Astrocyte of the spinal cord (primary cell): ENCODE measurements at regions not wholly inside any gene's neighbourhood (a gene's known extent, or its start where the extent isn't known, plus 50 kb on each side); places are given as distances from the start of the nearest gene placed in this dataset.
A peak's percentile ranks its signal among the peaks of the same experiment; 100 is the strongest.
"Not testable (repeated sequence)": the region's sequence is repeated elsewhere in the genome, so short reads cannot be mapped to it uniquely, and the experiment has no call there.

Source experiments
- DNase-seq: peaks from one replicate; pipeline ENCODE4 v3.0.0; 2011; ENCODE audit warnings: low read depth, low spot score
- H3K4me3 ChIP-seq: 2 replicates; pipeline ENCODE4 v1.5.1; 2011; ENCODE audit warnings: low read depth, mild to moderate bottlenecking, low read length, moderate library complexity
- in situ Hi-C: cut with HindIII; loops from 2 replicates; pipeline ENCODE4 v1.10.0; 2017; ENCODE audit warnings: low sequenced_read_pairs
- TF ChIP-seq, protein P1 (sequence below): IDR thresholded peaks from 2 replicates; pipeline ENCODE4 v1.5.1; 2012; ENCODE audit warnings: low read depth, mild to moderate bottlenecking, low read length, inconsistent platforms

DNA sequence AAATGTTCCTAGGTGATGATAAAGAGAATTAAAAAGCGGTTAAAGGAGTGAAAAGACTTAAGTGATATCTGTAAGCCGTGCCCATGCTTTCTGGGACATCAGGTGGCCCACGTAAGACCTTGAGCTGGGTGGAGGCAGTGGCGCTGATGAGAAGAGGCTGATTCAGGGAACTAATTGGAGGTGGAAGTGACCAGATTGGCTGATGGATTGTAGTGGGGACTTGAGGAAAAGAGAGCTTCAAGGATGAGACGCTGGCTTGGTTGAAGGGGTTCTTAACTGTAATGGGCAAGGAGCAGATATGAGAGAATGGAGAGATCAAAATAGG is 69.1 kb upstream of the EP300 start:
- no peak overlapping the region for H3K4me3 ChIP-seq
- in situ Hi-C loops, result no loop called here
- no peak for DNase-seq
- TF ChIP-seq, protein P1, sequence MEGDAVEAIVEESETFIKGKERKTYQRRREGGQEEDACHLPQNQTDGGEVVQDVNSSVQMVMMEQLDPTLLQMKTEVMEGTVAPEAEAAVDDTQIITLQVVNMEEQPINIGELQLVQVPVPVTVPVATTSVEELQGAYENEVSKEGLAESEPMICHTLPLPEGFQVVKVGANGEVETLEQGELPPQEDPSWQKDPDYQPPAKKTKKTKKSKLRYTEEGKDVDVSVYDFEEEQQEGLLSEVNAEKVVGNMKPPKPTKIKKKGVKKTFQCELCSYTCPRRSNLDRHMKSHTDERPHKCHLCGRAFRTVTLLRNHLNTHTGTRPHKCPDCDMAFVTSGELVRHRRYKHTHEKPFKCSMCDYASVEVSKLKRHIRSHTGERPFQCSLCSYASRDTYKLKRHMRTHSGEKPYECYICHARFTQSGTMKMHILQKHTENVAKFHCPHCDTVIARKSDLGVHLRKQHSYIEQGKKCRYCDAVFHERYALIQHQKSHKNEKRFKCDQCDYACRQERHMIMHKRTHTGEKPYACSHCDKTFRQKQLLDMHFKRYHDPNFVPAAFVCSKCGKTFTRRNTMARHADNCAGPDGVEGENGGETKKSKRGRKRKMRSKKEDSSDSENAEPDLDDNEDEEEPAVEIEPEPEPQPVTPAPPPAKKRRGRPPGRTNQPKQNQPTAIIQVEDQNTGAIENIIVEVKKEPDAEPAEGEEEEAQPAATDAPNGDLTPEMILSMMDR, result no peak

GRCh38 chr22:41028841-41029240 is 63.6 kb upstream of the EP300 start:
- TF ChIP-seq, protein P1, result no peak
- peak; percentile 89 for DNase-seq
- no peak overlapping the region for H3K4me3 ChIP-seq
- in situ Hi-C loops, result no loop called here

DNA sequence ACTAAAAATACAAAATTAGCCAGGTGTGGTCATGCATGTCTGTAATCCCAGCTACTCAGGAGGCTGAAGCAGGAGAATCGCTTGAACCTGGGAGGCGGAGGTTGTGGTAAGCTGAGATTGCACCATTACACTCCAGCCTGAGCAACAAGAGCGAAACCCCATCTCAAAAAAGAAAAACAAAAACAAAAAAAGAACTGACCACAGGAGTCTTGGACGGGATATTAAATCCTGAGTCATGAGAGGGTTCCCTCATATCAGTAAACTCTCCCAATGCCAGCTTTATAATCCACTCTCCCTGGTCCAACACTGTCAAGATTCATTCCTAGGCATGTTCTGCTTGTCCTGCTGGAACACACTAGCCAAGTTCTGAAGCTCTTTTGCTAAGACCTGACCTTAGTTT is 61.5 kb upstream of the EP300 start:
- TF ChIP-seq, protein P1, result no peak
- peak; percentile 78 for DNase-seq
- in situ Hi-C loops, result no loop called here
- H3K4me3 ChIP-seq, result no peak overlapping the region

GRCh38 chr22:41034706-41035105 is 57.7 kb upstream of the EP300 start:
- no peak for DNase-seq
- in situ Hi-C loops, result no loop called here
- TF ChIP-seq, protein P1, result no peak
- no peak overlapping the region for H3K4me3 ChIP-seq

DNA sequence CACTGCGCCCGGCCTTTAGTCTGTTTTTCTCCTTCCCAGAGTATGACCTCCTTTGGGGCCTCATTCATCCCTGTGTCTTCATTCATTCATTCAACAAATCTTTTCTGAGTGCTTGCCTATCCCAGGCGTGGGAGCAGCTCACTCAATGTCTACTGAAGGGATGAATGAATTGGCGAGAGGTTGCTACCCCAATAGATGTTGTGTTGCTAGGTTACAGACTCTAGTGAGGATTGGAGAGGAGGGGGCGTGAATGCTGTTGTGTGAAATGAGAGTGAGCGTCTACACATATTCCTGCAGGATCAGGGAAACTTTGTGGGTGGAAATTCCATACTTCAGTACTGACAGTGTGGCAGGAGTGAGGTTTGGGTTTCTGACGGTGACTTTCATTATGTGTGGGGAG is 55.5 kb upstream of the EP300 start:
- DNase-seq, result no peak
- in situ Hi-C loops, result no loop called here
- no peak overlapping the region for H3K4me3 ChIP-seq
- TF ChIP-seq, protein P1, result no peak

DNA sequence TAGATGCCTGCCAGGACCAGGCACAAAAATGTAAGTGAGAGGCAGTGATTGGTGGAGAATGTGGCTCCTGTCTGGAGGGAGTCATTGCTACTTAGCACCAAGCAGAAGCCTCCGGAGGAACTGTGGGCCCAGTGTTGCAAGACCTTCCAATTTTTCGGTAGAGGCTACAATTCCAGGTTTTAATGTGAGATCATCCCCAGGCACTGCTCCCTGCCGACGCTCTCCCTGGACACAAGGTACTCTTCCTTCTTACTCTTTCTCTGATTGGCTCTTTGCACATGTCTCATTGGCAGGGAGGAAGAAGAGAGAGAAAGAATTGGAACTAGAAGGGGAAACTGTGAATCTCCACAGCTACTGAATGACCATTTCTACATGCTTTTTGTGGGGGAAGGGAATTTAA is 53.7 kb upstream of the EP300 start:
- in situ Hi-C loops, result no loop called here
- no peak overlapping the region for H3K4me3 ChIP-seq
- DNase-seq, result no peak
- TF ChIP-seq, protein P1, result no peak

- in situ Hi-C loops, DNase-seq, H3K4me3 ChIP-seq: not testable (repeated sequence)
Measured at GRCh38 chr22:41039641-41040040, 52.8 kb upstream of the EP300 start.
